ENCODE measurements at regions not wholly inside any gene's neighbourhood (a gene's known extent, or its start where the extent isn't known, plus 50 kb on each side); places are given as distances from the start of the nearest gene placed in this dataset.
"Not testable (repeated sequence)": the region's sequence is repeated elsewhere in the genome, so short reads cannot be mapped to it uniquely, and the experiment has no call there.

GRCh38 chr9:108762348-108763055, 93.3 kb downstream of the ACTL7B start:
- DNase-seq = no peak

- DNase-seq = peak; percentile 62
These were observed 94.0 kb downstream of the ACTL7B start for GRCh38 chr9:108761655-108762347.

GRCh38 chr9:108760841-108761240, 94.9 kb downstream of the ACTL7B start:
- no peak for DNase-seq

- peak; percentile 69 for DNase-seq
These were observed 96.0 kb downstream of the ACTL7B start for GRCh38 chr9:108759835-108760234.

- DNase-seq = peak; percentile 62
These were observed 96.4 kb downstream of the ACTL7B start for GRCh38 chr9:108759399-108759798.

GRCh38 chr9:108756746-108757490, 98.9 kb downstream of the ACTL7B start:
- peak; percentile 4 for DNase-seq

GRCh38 chr9:108755979-108756378, 99.8 kb downstream of the ACTL7B start:
- DNase-seq = no peak

GRCh38 chr9:108751369-108751768, 104.4 kb downstream of the ACTL7B start:
- DNase-seq = no peak

GRCh38 chr9:108750661-108751215, 105.0 kb downstream of the ACTL7B start:
- no peak for DNase-seq

GRCh38 chr9:108748776-108749175, 107.0 kb downstream of the ACTL7B start:
- DNase-seq = no peak

GRCh38 chr9:108746864-108747263, 108.9 kb downstream of the ACTL7B start:
- no peak for DNase-seq

- no peak for DNase-seq
These were observed 109.8 kb downstream of the ACTL7B start for GRCh38 chr9:108746001-108746400.

- no peak for DNase-seq
These were observed 111.1 kb downstream of the ACTL7B start for GRCh38 chr9:108744641-108745040.

GRCh38 chr9:108743901-108744371, 111.8 kb downstream of the ACTL7B start:
- DNase-seq = peak; percentile 75

- DNase-seq = no peak
These were observed 112.4 kb downstream of the ACTL7B start for GRCh38 chr9:108743416-108743815.

- no peak for DNase-seq
These were observed 113.6 kb downstream of the ACTL7B start for GRCh38 chr9:108742191-108742590.

- not testable (repeated sequence) for DNase-seq
These were observed 124.5 kb downstream of the ACTL7B start for GRCh38 chr9:108731292-108731691.

GRCh38 chr9:108727580-108728111, 128.1 kb downstream of the ACTL7B start:
- DNase-seq = no peak

GRCh38 chr9:108724652-108725051, 131.1 kb downstream of the ACTL7B start:
- no peak for DNase-seq

GRCh38 chr9:108724122-108724521, 131.7 kb downstream of the ACTL7B start:
- DNase-seq = no peak

GRCh38 chr9:108722396-108722795, 133.4 kb downstream of the ACTL7B start:
- DNase-seq = no peak

GRCh38 chr9:108720191-108720642, 135.6 kb downstream of the ACTL7B start:
- DNase-seq = no peak

GRCh38 chr9:108710424-108710823, 145.4 kb downstream of the ACTL7B start:
- DNase-seq = no peak

Measured in NCI-H345 (cell line).